Activated T-helper 2 cell treated with anti-CD3 and anti-CD28 coated beads, Interferon-gamma antibody, Interleukin-2, Interleukin-4, amounts not matched to agents 10 μg/mL and 5 μg/mL and 100 μg/mL, durations not matched to agents 14 hours and 24 hours and 36 hours (primary cell): ENCODE measurements at regions not wholly inside any gene's neighbourhood (a gene's known extent, or its start where the extent isn't known, plus 50 kb on each side); places are given as distances from the start of the nearest gene placed in this dataset.
"Not testable (repeated sequence)": the region's sequence is repeated elsewhere in the genome, so short reads cannot be mapped to it uniquely, and the experiment has no call there.

ENCODE experiments used
- DNase-seq: peaks from one replicate; pipeline ENCODE4 v3.0.0; 2021; ENCODE audit warnings: low spot score
- H3K27ac Mint-ChIP-seq: one replicate; pipeline ENCODE4 v1.8.0; 2021; ENCODE audit warnings: mixed read lengths
- H3K27me3 Mint-ChIP-seq: one replicate; pipeline ENCODE4 v1.8.0; 2021; ENCODE audit warnings: low read depth, mixed read lengths
- H3K36me3 Mint-ChIP-seq: one replicate; pipeline ENCODE4 v1.8.0; 2021; ENCODE audit warnings: low read depth, mixed read lengths
- H3K4me1 Mint-ChIP-seq: one replicate; pipeline ENCODE4 v1.8.0; 2021; ENCODE audit warnings: low read depth, mixed read lengths
- H3K4me3 Mint-ChIP-seq: one replicate; pipeline ENCODE4 v1.8.0; 2021; ENCODE audit warnings: low read depth, mild to moderate bottlenecking, moderate library complexity, mixed read lengths
- H3K9me3 Mint-ChIP-seq: one replicate; pipeline ENCODE4 v1.8.0; 2021; ENCODE audit warnings: mixed read lengths
- intact Hi-C: fragments of 100-400 bp; cut with micrococcal nuclease; formaldehyde crosslinking; loops from one replicate; pipeline ENCODE4 v1.15.1; 2023

GRCh38 chr1:200292699-200293098, 117.1 kb downstream of the ZNF281 start:
- Mint-ChIP-seq H3K36me3 (no peaks in the 10 kb centered on the region), H3K27me3 (peaks cover 22% of the 10 kb centered on the region), H3K27ac (no peak overlapping the region), H3K9me3 (no peaks in the 10 kb centered on the region), H3K4me1 (peaks cover 3% of the 10 kb centered on the region), H3K4me3 (no peak overlapping the region)
- DNase-seq: no peak
- intact Hi-C loops: no loop called here

GRCh38 chr1:200291106-200291505, 118.7 kb downstream of the ZNF281 start:
- DNase-seq: no peak
- intact Hi-C loops: no loop called here
- Mint-ChIP-seq H3K4me1 (peaks cover 3% of the 10 kb centered on the region), H3K27me3 (peaks cover 15% of the 10 kb centered on the region), H3K36me3 (no peaks in the 10 kb centered on the region), H3K4me3 (no peak overlapping the region), H3K27ac (no peak overlapping the region), H3K9me3 (no peaks in the 10 kb centered on the region)

- Mint-ChIP-seq H3K27ac (no peak overlapping the region), H3K4me3 (no peak overlapping the region), H3K36me3 (no peaks in the 10 kb centered on the region), H3K4me1 (peaks cover 3% of the 10 kb centered on the region), H3K27me3 (peaks cover 14% of the 10 kb centered on the region), H3K9me3 (no peaks in the 10 kb centered on the region)
- intact Hi-C loops: no loop called here
- DNase-seq: no peak
These were observed 119.7 kb downstream of the ZNF281 start for GRCh38 chr1:200290010-200290685.

GRCh38 chr1:200288226-200288625, 121.6 kb downstream of the ZNF281 start:
- H3K27ac Mint-ChIP-seq: no peak overlapping the region
- peaks cover 14% of the 10 kb centered on the region for H3K27me3 Mint-ChIP-seq
- H3K9me3 Mint-ChIP-seq: no peaks in the 10 kb centered on the region
- DNase-seq: no peak
- no peak overlapping the region for H3K4me3 Mint-ChIP-seq
- peaks cover 3% of the 10 kb centered on the region for H3K4me1 Mint-ChIP-seq
- intact Hi-C loops: no loop called here
- no peaks in the 10 kb centered on the region for H3K36me3 Mint-ChIP-seq

GRCh38 chr1:200284236-200284635, 125.6 kb downstream of the ZNF281 start:
- H3K4me1 Mint-ChIP-seq, H3K9me3 Mint-ChIP-seq, H3K27me3 Mint-ChIP-seq, H3K36me3 Mint-ChIP-seq, H3K4me3 Mint-ChIP-seq, intact Hi-C loops, DNase-seq, H3K27ac Mint-ChIP-seq: not testable (repeated sequence)

GRCh38 chr1:200282497-200283122, 127.2 kb downstream of the ZNF281 start:
- H3K36me3 Mint-ChIP-seq: no peaks in the 10 kb centered on the region
- H3K27ac Mint-ChIP-seq: no peak overlapping the region
- H3K9me3 Mint-ChIP-seq: no peaks in the 10 kb centered on the region
- no peak overlapping the region for H3K4me3 Mint-ChIP-seq
- no peaks in the 10 kb centered on the region for H3K4me1 Mint-ChIP-seq
- no peak for DNase-seq
- peaks cover 4% of the 10 kb centered on the region for H3K27me3 Mint-ChIP-seq
- intact Hi-C loops: no loop called here

GRCh38 chr1:200281201-200281835, 128.5 kb downstream of the ZNF281 start:
- Mint-ChIP-seq H3K9me3 (no peaks in the 10 kb centered on the region), H3K27me3 (peaks cover 10% of the 10 kb centered on the region), H3K27ac (no peak overlapping the region), H3K36me3 (no peaks in the 10 kb centered on the region), H3K4me3 (no peak overlapping the region), H3K4me1 (no peaks in the 10 kb centered on the region)
- DNase-seq: no peak
- intact Hi-C loops: no loop called here

GRCh38 chr1:200279810-200280411, 129.9 kb downstream of the ZNF281 start:
- peaks cover 19% of the 10 kb centered on the region for H3K27me3 Mint-ChIP-seq
- DNase-seq: no peak
- H3K27ac Mint-ChIP-seq: no peak overlapping the region
- no peaks in the 10 kb centered on the region for H3K9me3 Mint-ChIP-seq
- intact Hi-C loops: loop anchor here (1.0 to 10.0 kb wide), 2 partner anchors 208 to 595 kb away; no protein-coding TSS in a partner anchor
- H3K4me3 Mint-ChIP-seq: no peak overlapping the region
- no peaks in the 10 kb centered on the region for H3K4me1 Mint-ChIP-seq
- no peaks in the 10 kb centered on the region for H3K36me3 Mint-ChIP-seq

GRCh38 chr1:200275816-200276453, 133.9 kb downstream of the ZNF281 start:
- H3K9me3 Mint-ChIP-seq: no peaks in the 10 kb centered on the region
- intact Hi-C loops: loop anchor here (10.0 kb wide), 1 partner anchor 591 kb away; no protein-coding TSS in a partner anchor
- no peak overlapping the region for H3K4me3 Mint-ChIP-seq
- peaks cover 8% of the 10 kb centered on the region for H3K4me1 Mint-ChIP-seq
- no peak for DNase-seq
- H3K27me3 Mint-ChIP-seq: peaks cover 20% of the 10 kb centered on the region
- no peak overlapping the region for H3K27ac Mint-ChIP-seq
- H3K36me3 Mint-ChIP-seq: no peaks in the 10 kb centered on the region

GRCh38 chr1:200275415-200275814, 134.4 kb downstream of the ZNF281 start:
- no peaks in the 10 kb centered on the region for H3K36me3 Mint-ChIP-seq
- H3K4me1 Mint-ChIP-seq: peaks cover 8% of the 10 kb centered on the region
- no peaks in the 10 kb centered on the region for H3K9me3 Mint-ChIP-seq
- intact Hi-C loops: loop anchor here (10.0 kb wide), 1 partner anchor 591 kb away; no protein-coding TSS in a partner anchor
- no peak for DNase-seq
- H3K27ac Mint-ChIP-seq: no peak overlapping the region
- H3K4me3 Mint-ChIP-seq: no peak overlapping the region
- peaks cover 20% of the 10 kb centered on the region for H3K27me3 Mint-ChIP-seq

- no peak overlapping the region for H3K4me3 Mint-ChIP-seq
- DNase-seq: no peak
- intact Hi-C loops: loop anchor here (5.0 to 10.0 kb wide), 3 partner anchors 78 to 589 kb away; no protein-coding TSS in a partner anchor
- H3K27me3 Mint-ChIP-seq: peaks cover 18% of the 10 kb centered on the region
- no peak overlapping the region for H3K27ac Mint-ChIP-seq
- H3K4me1 Mint-ChIP-seq: peaks cover 8% of the 10 kb centered on the region
- H3K36me3 Mint-ChIP-seq: no peaks in the 10 kb centered on the region
- no peaks in the 10 kb centered on the region for H3K9me3 Mint-ChIP-seq
These were observed 135.7 kb downstream of the ZNF281 start for GRCh38 chr1:200274116-200274515.

- Mint-ChIP-seq H3K4me1 (peaks cover 8% of the 10 kb centered on the region), H3K9me3 (no peaks in the 10 kb centered on the region), H3K4me3 (no peak overlapping the region), H3K36me3 (no peaks in the 10 kb centered on the region), H3K27ac (no peak overlapping the region), H3K27me3 (peaks cover 17% of the 10 kb centered on the region)
- DNase-seq: no peak
- intact Hi-C loops: loop anchor here (2.0 to 10.0 kb wide), 4 partner anchors 18 to 588 kb away; no protein-coding TSS in a partner anchor
These were observed 137.3 kb downstream of the ZNF281 start for GRCh38 chr1:200272481-200273068.
